Peyer's patch (tissue), 4 donors: ENCODE measurements at regions not wholly inside any gene's neighbourhood (a gene's known extent, or its start where the extent isn't known, plus 50 kb on each side); places are given as distances from the start of the nearest gene placed in this dataset.
A peak's percentile ranks its signal among the peaks of the same experiment; 100 is the strongest.

ENCODE experiments used
- POLR2A ChIP-seq, 2 donors: fragments of 450-650 bp; IDR thresholded peaks; one replicate each; pipeline ENCODE4 v1.5.1; 2017; ENCODE audit warnings: antibody characterized with exemption in 2 of 2, mild to moderate bottlenecking in 2 of 2, moderate library complexity in 2 of 2
- TF ChIP-seq, protein P1 (sequence below), 6 experiments: fragments of 450-650 bp in 4 of 6; fragments of 200-600 bp in 2 of 6; sonication (generic) in 1 of 6; IDR thresholded peaks; one replicate each; pipeline ENCODE4 v1.5.1; 2017 to 2019; ENCODE audit warnings: antibody characterized with exemption in 6 of 6, mild to moderate bottlenecking in 3 of 6, moderate library complexity in 1 of 6

DNA sequence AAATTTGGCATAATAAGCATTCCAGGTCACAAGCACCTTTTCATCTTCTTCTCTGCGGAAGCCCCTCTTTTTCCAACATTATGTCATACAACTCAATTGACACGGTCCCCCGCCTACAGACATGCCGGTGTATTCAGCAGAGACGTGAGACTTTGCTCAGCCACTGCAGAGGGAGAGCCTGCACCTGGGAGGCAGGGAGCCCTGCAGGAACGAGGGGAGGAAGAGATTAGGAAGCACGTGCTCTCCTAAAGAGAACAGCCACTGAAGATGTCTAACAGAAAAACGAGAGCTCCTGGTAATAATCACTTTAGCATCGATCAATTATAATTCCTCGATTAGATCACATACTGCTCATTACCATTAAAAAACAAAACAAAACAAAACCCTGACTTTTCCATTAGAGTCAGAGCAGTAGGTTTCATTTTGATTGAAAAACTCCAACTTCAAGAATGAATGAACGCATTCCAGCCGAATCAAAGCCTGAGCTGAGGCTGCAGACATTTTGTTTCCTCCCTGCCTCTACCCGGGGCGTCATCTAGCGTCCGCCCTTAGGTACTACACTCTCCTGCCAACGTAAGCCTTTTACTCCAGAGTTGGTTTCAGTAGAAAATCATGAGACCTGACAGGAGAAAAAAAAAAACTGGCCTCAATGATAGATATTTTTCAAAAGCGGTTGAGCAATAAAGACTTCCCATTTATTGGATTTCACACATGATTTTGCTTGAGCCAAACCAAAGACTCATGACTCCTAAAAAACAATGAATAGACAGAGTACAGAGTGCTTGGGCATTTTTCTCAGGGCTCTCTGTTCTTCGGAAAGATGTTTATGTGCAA lies 194.5 kb downstream of the KATNAL1 start:
- TF ChIP-seq POLR2A (IDR thresholded peaks at IDR 0.05): no peak
- TF ChIP-seq, protein P1, sequence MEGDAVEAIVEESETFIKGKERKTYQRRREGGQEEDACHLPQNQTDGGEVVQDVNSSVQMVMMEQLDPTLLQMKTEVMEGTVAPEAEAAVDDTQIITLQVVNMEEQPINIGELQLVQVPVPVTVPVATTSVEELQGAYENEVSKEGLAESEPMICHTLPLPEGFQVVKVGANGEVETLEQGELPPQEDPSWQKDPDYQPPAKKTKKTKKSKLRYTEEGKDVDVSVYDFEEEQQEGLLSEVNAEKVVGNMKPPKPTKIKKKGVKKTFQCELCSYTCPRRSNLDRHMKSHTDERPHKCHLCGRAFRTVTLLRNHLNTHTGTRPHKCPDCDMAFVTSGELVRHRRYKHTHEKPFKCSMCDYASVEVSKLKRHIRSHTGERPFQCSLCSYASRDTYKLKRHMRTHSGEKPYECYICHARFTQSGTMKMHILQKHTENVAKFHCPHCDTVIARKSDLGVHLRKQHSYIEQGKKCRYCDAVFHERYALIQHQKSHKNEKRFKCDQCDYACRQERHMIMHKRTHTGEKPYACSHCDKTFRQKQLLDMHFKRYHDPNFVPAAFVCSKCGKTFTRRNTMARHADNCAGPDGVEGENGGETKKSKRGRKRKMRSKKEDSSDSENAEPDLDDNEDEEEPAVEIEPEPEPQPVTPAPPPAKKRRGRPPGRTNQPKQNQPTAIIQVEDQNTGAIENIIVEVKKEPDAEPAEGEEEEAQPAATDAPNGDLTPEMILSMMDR (IDR thresholded peaks at IDR 0.05): peak; percentile 94 to 99 (median 98)
